ENCODE measurements at regions not wholly inside any gene's neighbourhood (a gene's known extent, or its start where the extent isn't known, plus 50 kb on each side); places are given as distances from the start of the nearest gene placed in this dataset.

DNA sequence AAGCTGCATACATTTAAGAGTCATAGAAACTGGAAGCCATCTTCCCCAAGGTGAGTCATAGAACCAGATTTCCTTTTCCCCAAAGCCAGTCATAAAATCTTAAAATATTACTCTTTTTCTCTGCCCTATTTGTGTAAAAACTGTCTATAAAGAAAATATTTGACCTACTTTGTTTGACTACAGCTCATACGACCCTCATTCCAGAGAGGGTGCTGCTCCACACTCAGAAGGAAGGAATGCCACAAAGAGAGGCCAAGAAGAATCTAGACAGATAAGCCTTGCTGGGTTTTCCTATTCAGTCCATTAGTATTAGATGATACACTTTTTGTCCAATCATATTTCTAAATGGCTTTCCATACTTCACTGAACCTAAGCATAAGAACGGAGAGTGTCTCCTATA, 671.6 kb upstream of the SGO1 start:
- TF ChIP-seq POLR2A (IDR thresholded peaks at IDR 0.05) (no peak), CTCF (IDR thresholded peaks at IDR 0.05) (no peak)
